COLO829 (cell line): ENCODE measurements at regions not wholly inside any gene's neighbourhood (a gene's known extent, or its start where the extent isn't known, plus 50 kb on each side); places are given as distances from the start of the nearest gene placed in this dataset.

Experiments used
- DNase-seq: peaks from one replicate; pipeline ENCODE4 v3.0.0; 2012; ENCODE audit warnings: low spot score

DNA sequence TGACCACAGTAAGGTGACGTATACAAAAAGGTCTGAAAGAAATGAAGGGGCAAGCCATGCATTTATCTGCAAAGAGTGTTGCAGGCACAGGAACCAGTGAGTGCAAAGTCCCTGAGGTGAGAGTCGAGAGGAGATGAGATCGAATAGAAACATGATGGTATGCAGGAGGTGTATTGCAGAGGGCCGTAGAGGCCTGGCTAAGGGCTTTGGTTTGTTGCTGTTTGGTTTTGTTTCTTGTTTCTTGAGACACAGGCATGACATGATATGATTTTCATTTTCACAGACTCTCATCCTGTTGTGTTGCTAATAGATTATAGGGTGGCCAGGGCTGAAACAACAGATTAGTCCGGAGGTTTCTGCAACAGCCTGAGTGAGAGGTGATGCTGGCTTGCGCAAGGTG is 80.4 kb downstream of the HSPH1 start:
- DNase-seq, result no peak

- no peak for DNase-seq
Observed at GRCh38 chr13:31074756-31075155, 86.9 kb downstream of the HSPH1 start.

DNA sequence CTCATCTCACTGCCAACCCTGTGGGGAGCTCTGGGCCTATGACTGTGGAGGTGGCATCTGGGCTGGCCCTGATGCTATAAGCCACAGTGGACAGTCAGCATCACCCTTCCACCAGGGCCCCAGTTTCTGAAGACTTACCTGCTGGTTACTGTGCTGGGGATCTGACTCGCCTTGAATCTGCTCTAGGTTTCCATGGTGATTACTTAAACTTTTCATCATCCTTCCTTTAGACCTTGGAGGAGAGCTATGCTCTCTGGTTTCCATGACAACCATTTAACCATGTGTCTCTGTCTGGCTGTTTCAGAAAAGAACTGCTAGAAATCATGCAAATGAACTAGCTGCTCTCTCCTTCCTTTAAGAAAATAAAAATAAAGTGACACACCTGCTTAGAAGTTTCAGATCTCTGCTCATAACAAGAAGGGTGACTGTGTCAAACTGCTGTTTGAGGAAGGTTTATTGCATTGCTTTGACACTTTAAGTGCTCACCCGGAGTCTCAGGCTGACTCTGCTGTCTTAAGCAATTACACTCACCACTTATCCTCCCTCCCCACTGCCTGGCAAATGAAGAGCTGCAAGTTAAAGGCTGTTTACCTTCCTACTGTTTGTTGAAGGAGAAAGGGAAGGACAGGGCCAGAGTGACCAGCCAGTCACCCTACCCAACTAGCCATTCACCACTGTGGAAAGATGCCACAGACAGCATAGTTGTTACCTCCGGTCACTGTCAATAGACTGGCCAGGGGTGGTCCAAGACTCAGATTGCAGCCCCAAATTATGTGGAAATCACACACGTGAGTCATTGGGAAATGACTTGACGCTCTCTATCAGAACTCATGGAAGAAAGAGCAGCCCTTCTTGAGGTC is 87.6 kb downstream of the HSPH1 start:
- DNase-seq, result no peak

DNA sequence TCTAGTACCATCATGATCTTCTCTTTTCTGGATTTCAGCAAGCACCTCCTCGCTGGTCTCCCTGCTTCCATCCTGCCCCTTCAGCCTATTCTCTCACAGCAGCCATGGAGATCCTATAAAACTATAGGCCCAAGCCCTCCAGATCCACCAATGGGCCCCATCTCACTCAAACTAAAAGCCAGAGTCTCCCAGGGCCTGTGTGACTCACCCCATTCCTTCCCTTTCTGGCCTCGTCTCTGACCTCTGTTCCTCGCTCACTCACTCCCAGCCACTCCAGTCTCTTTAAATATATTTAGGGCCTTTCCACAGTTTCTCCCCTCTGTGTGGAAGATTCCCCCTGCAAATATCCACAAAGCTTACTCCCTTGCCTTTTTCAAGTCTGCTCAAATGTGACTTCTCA is 89.7 kb downstream of the HSPH1 start:
- no peak for DNase-seq

DNA sequence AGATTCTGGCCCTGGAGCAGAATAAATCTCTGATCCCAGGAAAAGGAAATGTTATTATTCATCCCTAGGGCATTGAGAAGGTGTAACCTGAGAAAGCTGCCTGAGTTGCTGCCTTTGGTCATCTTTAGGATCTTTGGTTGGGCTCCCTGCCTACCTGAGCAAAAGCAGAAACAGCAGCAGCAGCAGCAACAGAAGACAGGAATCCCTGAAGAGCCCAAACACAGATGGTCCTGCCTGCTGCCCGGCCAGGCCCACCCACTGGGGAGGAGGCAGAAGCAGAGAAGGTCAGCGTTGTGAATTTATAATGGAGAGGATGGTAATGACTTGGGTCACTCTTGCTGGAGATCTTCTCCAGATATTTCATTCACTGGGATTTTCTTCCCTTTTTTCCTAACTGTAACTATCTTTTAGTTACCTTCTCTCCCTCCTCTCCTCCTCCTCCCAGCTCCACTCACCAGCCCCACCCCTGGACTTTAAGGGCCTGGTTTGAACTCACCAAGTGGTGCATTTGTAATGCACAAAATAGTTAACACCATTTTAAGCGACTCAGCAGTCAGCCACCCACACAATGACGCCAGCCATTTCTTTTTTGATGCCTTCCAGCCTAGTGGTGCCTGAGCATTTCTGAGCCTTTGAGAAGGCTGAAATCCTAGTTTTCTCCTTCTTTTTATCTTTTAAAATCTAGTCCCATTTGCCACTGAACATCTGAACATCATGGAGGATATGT is 91.7 kb downstream of the HSPH1 start:
- DNase-seq, result no peak

GRCh38 chr13:31068119-31068423 is 93.6 kb downstream of the HSPH1 start:
- DNase-seq, result no peak

DNA sequence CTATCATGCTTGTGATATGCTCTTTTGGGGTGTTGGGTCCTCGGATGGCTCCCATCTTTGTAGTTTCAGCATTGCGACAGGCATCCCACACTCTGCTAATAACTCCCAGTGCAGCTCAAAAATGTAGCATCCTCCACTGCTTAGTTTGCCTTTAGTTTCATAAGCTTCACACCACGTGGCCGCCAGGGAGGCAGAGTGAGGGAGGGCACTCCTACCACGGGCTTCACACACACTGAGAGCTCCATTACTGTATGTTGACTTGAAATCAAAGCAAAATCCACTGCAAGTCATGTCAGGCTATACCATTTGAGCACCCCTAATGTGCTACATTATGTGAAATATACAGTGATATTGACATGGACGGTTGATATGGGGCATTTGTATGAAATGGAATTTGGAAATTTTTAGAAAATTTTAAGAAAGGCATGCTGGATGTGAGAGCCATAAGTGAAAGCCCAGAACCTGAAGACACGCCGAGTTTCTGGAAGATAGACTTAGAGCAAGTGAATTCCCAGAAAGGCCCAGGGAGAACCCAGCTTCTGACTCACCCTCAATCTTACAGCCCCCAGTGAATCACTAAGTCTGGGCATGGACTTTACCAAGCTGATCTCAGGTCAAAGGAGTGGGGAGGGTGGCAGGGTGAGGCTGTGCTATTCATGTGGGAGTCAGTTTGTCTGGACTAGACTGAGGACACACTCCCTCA is 94.1 kb downstream of the HSPH1 start:
- no peak for DNase-seq

DNA sequence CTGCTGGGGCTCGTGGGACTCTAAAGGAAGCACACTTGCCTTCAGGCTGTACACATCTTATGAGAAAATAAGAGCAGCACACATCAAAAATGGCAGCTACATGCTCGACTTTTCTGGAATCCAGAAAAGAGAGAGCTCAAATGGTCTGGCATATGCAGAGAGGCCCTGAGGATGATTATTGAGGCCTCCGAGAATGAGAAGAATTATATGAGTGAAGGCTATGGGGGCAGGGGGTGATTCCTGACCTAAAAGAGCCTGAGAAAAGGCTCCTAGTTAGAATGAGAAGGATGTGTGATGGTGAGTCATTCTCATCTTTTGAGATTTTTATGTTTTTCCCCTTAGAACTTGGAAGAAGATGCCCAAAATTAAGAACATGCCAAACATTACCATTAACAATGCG is 97.1 kb downstream of the HSPH1 start:
- DNase-seq, result no peak

DNA sequence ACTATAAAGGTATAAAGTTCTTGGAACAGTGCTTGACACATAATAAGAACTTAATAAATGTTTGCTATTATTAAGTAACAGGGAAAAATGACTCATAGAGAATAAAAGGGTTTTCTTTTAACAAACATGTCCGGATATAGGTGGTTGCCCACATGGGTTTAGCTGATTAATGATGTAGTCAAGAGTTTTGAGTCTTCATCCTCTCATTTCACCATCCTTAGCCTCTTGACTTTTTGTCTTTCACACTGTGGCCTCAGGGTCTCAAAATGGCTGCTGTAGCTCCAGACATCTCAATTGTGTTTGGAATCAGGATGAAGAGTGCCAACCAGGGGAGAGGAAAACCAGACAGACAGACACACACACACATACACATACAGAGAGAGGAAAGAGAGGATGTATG is 97.9 kb downstream of the HSPH1 start:
- no peak for DNase-seq

DNA sequence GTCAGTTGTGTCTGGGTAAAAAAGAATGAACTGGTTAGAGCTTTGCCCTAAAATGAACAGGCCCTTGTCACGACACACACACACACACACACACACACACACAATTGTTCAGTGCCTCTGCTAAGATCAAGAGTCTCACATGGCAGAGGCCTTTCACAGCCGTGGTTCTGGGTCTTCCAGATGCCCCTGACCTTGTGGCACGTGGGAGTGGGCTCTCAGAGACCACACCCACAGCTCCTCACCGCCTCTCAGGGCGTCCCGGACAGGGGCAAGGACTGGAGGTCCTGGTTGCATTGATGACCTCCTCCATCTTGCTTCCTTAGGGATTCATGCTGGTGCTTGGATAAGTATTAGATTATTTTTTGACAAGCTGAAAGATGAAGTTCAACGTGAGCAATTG is 101.0 kb downstream of the HSPH1 start:
- no peak for DNase-seq

GRCh38 chr13:31060220-31060619 is 101.5 kb downstream of the HSPH1 start:
- no peak for DNase-seq

DNA sequence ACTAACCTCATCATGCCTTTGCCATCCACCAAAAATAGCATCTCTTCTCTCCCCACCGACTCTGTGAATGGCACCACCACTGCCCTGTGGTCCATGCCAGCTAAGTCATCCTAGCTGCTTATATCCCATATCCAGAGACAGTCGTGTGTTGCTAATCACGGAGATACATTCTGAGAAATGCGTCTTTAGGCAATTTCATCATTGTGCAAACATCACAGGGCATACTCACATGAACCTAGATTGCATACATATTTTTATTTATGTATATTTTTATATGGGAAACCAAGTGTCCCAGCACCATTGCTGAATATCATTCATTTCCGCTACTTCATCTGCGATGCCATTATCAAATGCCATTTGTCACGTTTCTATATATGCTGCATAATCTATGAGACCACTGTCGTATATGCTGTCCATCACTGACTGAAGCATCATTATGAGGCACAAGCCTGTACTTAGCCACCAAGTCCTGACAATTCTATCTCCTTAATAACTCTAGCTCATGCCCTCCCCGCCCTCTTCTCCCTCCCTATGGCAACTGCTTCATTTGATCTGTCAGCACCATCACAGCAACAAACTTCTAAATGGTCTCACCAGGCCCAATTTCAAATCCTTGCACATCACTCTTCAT is 104.2 kb downstream of the HSPH1 start:
- no peak for DNase-seq

- no peak for DNase-seq
Observed at GRCh38 chr13:31056644-31057271, 104.9 kb downstream of the HSPH1 start.

DNA sequence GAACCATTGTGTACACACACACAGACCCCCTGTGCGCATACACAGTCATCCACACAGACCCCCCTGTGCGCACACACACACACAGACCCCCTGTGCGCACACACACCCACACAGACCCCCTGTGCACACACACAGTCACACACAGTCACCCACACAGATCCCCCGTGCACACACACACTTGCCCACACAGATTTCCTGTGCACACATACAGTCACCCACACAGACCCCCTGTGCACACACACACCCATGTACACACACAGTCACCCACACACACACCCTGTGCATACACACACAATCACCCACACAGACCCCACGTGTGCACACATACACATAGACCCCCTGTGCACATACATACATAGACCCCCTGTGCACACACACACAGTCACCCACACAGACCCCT is 106.1 kb downstream of the HSPH1 start:
- no peak for DNase-seq

GRCh38 chr13:31054632-31055031 is 107.1 kb downstream of the HSPH1 start:
- DNase-seq, result no peak

DNA sequence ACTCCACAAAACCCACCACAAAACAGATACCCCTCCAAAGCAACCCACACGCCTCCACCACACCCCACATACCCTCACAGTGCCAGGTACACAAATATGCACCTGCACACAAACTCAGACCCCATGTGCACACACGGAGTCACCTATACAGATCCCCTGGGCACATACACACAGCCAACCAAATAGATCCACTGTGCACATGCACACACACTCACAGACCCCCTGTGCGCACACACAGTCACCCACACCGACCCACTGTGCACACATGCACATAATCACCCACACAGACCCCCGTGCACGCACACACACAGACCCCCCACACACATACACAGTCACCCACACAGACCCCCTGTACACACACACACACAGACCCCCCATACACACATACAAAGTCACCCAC is 107.8 kb downstream of the HSPH1 start:
- DNase-seq, result no peak

GRCh38 chr13:31053091-31053490 is 108.6 kb downstream of the HSPH1 start:
- no peak for DNase-seq

DNA sequence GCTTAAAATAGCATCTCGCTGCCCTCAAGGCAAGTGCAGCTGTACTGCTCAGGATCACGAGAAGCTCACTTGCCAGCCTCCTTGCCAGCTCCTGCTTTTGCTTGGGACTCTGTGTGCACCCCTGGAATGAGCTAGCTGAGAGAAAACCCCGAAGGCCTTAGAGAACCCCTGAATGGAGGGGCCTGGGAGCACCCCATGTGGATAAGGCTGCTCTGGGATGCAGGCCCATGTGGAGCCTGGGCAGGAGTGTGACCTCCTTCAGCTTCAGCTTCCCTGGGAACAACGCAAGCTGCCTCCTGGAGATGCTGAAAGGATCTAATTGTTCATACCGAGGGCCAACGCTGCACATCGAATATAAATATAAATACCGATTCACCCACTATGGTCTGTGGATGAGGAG is 109.2 kb downstream of the HSPH1 start:
- DNase-seq, result no peak

DNA sequence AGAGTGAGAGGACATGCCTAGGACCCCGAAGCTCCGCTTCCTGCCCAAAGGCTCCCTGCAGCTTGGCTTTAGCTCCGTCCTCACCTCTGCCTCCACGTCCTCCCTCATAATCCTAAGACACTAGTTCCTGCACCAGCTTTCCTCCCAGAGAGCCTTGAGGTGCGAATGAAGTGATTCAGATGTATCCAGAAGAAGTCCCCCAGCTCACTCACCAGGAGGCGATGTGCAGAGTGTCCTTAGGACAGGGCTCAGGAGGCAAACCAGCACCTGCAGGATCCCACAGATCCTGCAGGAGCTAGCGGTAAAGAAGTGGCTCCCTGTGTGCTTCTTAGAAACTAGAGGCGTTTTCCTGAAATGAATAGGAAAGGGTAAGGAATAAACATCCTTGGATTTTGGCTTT is 109.7 kb downstream of the HSPH1 start:
- no peak for DNase-seq

DNA sequence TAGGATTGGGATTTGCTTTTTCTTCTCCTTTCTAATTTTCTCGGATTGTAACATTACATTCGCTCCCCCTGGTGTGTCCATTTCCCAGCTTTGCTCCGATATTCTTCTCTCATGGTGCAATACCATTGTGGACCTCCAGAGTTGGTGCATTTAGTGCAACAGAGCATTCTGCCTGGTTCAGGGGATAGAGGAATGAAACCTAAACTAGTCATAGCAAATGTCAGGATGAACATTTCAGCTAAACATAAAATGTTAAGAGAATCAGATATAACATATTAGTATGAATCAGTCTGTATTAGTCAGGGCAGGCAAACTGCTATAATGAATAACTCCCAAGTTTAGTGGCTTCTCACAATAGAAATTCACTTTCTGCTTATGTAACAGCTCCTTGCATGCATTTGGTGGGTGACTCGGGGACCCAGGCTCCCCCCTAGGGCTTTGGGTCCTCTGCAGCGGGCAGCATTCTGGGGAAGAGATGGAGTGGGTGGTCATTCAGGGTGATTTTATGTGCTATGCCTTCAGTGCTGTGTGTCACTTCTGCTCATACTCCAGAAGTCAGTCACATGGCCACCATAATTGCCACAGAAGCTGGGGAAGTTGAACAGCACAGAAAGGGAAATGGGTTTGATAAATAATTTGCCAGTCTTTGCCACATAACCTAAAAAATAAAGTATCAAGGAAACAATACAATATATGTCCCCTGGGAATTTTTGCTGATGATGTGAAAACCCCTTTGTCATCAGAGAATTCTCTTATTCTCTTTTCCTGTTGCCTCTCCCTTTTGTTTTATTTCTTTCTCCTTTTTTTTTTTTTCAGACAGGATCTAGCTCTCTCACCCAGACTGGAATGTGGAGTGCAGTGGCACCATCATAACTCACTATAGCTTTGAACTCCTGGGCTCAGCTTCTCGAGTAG is 111.0 kb downstream of the HSPH1 start:
- no peak for DNase-seq

GRCh38 chr13:31049833-31050232 is 111.9 kb downstream of the HSPH1 start:
- no peak for DNase-seq
